Astrocyte of the hippocampus (primary cell): ENCODE measurements at regions not wholly inside any gene's neighbourhood (a gene's known extent, or its start where the extent isn't known, plus 50 kb on each side); places are given as distances from the start of the nearest gene placed in this dataset.

Source experiments
- DNase-seq: peaks from one replicate; pipeline ENCODE4 v3.0.0; 2011; ENCODE audit warnings: low read depth, low spot score

DNA sequence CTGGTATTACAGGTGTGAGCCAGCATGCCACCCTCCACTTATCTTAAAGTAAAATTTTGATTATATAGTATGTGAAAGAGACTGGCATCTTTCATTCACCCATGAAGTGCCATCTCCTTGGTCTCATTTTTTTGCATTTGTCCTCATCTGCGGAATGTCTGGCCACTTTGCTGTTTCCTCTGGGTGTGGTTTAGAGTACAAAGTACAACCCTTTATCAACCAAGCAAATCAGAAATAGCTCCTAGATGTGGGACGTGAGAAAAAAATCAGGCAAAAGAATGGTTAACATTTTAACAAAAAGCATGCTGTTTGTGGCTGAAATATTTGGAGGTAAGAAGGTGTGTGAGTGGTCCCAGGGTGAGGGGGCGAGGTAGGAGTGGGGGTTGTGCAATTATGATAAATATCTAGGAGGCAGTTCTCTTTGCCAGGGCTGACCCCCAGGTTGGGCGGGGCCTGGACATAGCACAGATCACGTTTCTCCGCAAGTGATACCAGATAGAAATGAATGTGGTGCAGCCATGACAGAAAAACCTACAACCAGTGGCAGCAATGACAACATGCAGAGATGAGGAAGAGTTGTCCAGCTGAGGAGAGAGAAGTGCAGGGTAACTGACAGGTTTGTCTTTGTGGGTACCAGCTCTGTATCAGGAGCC is 115.8 kb upstream of the SERTAD2 start:
- no peak for DNase-seq

DNA sequence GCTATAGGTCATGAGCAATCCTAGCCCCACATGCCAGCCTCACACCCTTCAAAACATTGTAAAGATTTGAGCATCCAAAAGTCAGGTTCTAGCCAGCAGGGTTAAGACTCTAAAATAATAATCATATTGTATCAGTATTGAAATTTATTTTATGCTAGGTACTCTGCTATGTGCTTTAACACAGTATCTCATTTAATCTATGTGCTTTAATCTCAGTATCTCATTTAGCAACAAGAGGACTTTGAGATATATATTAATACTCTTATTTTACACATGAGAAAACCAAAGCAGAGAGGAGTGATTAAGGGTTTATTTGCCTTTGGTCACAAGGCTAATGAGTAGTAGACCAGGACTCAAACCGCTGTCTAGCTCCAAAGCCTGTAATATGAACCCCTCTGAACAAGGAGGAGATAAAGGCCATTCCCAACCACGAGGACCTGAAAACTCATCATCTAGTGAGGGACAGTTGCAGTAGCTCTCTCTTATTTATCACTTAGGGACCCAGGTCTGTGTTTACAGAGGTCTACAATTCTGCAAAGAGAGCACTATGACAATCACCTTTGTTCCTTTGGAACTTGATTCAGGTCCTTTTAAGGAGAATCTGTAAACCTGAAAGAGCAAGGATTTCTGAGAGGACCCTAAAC is 116.5 kb upstream of the SERTAD2 start:
- DNase-seq: peak; percentile 28

DNA sequence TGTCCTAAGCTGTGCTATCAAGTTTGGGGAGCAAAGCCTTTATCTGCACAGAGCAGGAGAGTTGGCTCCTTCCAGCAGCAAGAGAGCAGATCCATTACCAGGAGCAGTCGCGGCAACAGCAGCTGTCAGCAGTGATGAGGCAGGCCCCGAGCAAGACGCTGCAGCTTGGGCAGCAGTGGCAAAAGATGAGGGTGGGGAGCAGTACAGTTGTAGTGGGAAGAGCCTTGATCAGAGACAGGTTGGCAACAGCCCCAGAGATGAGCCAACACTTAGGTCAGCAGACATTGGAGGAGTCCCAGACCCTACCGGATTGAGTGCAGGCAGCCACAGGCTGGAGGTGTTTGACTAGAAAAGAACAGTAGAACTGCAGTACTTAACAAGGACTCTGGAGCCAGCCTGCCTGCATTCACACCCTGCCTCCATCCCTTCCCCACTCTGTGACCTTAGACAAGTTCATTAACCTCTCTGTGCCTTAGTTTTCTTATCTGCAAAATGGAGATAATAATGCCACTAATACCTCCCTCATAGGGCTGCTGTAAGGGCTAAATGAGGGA is 117.1 kb upstream of the SERTAD2 start:
- peak; percentile 74 for DNase-seq

- no peak for DNase-seq
These were observed 118.0 kb upstream of the SERTAD2 start for GRCh38 chr2:64771737-64772136.

DNA sequence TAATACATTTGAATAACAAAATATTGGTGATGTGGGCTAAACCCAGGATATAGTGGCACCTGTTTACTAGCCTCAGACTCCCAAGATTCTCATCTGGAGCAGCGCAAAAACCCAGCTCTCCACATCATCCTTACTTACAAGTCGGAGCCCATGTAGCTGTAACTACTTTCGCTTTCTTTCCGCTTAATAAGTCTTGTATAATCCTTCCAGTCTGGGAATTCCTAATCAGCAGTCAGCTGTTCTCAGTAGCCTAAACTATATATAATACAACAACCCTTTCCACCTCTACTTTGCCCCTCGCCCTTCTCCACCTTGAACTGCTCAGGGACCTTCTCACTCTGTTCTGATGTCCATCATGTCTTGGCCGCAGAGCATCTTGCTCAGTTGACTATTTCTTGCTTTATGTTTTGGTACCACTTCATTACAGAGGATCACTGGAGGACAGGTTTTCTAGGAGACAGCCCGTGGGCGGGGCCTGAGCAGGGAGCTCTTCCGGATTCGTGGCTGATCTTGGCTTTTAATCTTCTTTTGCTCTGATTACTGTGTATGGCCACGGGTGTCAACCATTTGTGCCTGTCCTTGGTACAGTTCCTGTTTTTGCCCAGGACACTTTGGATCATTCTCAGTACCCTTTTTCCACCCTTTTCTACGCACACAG is 119.9 kb upstream of the SERTAD2 start:
- DNase-seq: no peak

DNA sequence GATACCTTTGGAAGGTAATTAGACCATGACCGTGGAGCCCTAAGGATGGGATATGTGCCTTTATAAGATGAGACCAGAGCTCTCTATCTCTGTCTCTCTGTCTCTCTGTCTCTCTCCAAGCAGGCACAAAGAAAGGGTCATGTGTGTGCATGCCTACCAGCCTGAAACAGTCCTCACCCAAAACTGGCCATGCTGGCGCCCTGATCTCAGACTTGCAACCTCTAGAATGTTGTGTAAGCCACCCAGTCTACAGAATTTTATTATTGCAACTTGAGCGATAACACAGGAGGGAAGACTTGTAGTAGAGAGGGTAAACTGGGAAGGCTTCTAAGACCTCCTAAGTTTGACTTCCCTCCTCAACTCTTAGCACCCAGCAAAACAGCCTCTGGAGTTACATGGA is 124.1 kb upstream of the SERTAD2 start:
- no peak for DNase-seq

DNA sequence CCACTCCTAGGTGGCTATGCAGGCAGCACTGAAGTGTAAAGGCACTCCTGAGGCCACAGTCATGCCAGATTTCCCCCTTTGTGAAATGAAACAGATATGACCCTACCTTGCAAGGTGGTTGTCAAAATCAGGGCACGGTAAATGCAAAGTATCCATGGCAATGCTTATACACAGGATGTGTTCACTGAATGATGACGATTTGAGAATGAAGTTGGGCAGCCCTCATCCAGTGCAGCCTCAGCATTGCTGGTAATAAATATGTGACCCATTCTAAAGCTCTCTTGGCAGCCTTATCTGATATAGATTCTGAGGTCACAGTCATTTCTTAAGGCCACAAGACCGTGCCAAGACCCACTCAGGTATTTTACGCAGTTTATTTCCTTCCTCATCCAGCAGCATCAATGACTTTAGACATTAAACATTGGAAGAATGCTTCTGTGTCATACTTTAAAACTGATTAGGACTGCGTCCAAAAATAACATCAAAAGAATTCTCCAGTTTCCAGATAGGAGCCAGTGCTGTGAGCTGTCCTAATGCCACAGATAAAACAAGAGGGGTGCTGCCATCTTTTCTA is 125.5 kb upstream of the SERTAD2 start:
- DNase-seq: peak; percentile 86

- DNase-seq: peak; percentile 15
These were observed 126.3 kb upstream of the SERTAD2 start for GRCh38 chr2:64780041-64780440.

DNA sequence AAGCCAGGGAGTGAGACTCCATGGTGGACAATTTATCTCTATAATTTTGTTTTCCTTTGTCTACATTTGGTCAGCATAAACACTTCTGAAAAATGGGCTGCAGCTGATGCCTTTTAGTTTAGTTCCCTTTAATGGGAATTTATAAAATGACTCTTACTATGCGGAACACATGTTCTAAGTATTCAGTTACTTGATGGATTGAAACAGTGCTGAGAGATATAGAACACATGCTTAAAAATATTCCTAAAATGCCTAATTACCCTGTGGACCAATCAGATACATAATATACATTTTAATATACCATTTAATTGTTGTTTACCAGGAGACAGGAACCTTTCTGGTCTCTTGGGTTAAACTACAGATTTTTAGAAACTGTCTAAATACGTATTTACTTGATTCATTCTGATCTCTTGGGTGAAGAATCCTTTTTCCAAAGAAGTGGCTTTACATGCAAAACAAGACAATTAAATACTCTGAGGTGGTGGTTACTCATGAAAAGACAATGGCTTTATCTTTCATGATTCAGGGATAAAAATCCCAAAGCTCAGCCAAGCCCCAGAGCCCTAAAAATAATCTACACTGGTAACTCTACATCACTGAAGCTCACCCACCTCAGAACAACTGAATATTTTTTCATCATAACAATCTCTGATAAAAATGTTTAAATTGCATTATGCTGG is 128.1 kb upstream of the SERTAD2 start:
- peak; percentile 50 for DNase-seq

GRCh38 chr2:64784168-64785061 is 130.7 kb upstream of the SERTAD2 start:
- DNase-seq: no peak

- no peak for DNase-seq
These were observed 131.5 kb upstream of the SERTAD2 start for GRCh38 chr2:64785245-64785644.

DNA sequence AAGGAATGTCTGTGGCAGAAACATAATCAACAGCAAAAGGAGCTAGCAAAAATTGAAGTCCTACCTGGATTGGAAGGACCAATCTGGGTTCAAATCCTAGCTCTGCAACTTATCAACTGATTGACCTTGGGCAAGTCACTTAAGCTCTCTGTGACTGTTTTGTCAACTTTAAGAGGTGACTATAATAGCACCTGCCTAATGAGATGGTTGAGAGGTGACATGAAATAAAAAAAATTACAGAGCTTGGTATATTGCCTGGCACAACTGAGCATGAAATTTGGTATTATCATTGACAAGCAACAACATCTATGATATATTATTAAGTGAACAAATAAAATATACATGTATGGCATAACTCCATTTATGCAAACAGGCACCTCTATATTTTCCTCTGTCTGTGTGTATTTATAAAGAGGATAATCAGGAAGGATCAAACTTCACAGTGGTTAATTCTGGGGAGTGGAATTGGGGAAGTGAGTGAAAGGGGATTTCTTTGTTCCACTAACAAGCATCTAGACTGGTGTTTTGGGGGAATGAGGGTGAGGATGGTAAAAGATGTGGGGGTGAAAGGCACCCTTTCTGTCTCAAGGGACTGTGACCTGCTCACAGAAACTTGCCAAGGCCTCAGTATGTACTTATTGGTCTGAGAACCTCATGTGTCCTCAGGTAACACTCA is 132.8 kb upstream of the SERTAD2 start:
- DNase-seq: no peak

- DNase-seq: no peak
These were observed 133.3 kb upstream of the SERTAD2 start for GRCh38 chr2:64787019-64787365.

DNA sequence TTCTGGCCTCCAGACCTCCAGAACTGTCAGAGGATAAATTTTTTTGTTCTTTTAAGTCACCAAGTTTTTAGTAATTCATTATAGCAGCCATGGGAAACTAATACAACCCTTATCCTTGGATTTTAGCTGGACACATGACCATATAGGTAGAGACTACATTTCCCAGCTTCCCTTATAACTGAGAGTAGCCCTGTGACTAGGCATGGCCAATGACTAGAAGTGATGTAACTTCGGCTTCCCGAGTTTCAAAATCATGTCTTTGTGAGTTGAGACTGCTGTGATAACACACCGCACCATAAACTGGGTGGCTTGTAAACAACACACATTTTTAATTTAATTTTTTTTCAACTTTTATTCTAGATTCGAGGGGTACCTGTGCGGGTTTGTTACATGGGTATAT is 134.0 kb upstream of the SERTAD2 start:
- DNase-seq: no peak

GRCh38 chr2:64789466-64790320 is 136.0 kb upstream of the SERTAD2 start:
- DNase-seq: no peak

DNA sequence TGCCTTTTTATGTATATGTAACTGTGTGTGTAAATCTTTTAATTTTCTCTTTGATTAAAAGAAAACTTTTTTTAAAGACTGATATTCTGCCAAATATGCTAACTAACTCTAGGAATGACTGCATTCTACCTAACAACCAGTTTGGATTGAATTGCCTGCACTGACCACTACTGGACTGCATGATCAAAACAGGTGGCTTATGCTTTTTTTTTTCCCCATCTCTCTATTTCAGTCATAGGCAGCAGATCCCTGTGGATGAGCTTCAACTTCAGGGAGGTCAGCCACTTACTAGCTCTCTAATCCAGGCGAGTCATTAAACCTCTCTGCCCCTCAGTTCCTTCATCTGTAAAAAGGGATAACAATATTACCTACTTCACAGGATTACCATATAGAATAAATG is 138.6 kb upstream of the SERTAD2 start:
- DNase-seq: no peak

DNA sequence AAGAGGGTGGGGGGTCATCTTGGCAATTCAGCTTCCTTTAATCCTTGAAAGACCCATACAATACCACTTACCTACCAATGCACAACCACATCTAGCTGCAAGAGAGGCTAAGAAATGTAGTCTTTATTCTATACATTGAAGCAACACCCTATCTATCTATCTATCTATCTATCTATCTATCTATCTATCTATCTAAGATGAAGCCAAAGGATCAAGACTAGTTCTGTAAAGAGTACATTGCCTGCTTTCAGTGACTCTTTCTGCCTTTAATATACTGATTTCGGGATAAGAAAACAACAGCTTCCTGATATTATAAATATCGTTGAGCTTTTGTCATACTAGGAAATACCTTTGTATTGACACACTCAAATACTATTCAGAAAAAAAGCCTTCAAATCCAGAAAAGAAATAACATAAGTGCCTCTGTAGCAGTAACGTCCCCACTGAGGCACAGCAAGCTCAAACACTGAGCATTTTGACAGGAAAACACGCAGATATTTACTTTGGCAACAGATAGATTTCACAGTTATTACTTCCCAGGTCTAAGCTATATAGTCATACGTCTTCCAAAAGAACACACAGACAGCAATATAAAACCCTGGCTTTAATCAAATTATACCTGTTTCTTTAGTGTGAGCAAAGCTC is 139.4 kb upstream of the SERTAD2 start:
- no peak for DNase-seq

GRCh38 chr2:64793701-64794100 is 140.0 kb upstream of the SERTAD2 start:
- no peak for DNase-seq

GRCh38 chr2:64794426-64794995 is 140.8 kb upstream of the SERTAD2 start:
- DNase-seq: no peak
